GM12873 (cell line): ENCODE measurements at regions not wholly inside any gene's neighbourhood (a gene's known extent, or its start where the extent isn't known, plus 50 kb on each side); places are given as distances from the start of the nearest gene placed in this dataset.

Experiments
- TF ChIP-seq, protein P1 (sequence below): IDR thresholded peaks from 2 replicates; pipeline ENCODE4 v1.5.1; 2012; ENCODE audit warnings: low read depth, mild to moderate bottlenecking, moderate library complexity, low read length, control low read depth; ENCODE audit not compliant: insufficient read depth; ENCODE audit errors: missing control alignments

DNA sequence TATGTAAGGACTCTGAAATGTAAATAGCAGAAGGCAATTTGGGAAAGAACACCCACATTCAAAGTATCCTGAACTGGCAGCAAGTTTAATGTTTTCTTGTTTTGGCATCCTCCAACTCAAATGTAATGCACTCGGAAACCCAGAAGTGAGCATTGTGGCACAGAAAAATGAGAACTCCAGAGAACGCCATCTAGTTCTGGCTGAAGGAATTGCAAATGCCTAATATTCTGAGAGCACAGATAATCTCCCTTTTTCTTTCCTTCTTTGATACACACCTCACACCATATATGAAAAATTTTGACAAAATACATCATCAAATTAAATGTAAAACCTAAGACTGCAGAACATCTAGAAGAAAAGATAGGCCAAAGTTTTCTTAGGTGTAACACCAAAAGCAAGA lies 52.1 kb downstream of the PWWP3B start:
- TF ChIP-seq, protein P1, sequence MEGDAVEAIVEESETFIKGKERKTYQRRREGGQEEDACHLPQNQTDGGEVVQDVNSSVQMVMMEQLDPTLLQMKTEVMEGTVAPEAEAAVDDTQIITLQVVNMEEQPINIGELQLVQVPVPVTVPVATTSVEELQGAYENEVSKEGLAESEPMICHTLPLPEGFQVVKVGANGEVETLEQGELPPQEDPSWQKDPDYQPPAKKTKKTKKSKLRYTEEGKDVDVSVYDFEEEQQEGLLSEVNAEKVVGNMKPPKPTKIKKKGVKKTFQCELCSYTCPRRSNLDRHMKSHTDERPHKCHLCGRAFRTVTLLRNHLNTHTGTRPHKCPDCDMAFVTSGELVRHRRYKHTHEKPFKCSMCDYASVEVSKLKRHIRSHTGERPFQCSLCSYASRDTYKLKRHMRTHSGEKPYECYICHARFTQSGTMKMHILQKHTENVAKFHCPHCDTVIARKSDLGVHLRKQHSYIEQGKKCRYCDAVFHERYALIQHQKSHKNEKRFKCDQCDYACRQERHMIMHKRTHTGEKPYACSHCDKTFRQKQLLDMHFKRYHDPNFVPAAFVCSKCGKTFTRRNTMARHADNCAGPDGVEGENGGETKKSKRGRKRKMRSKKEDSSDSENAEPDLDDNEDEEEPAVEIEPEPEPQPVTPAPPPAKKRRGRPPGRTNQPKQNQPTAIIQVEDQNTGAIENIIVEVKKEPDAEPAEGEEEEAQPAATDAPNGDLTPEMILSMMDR = peak; percentile 42

DNA sequence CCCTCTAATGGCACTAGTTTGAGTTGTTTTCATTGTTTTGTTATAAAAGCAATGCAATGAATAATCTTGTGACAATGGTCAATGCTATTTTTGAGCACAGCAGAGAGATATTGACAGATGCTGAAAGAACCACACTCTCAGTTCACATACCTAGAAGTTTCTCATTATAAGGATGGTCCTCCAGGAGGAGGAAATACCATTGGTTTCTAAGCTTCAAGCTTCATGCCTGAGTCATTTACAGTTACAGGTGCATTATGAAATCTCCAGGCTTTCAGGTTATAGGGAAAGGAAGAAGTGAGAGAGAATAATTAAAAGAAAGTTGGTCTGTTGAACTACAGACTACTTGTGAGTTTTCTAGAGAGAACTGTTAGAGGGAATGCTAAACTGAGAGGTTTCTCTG lies 75.3 kb downstream of the PWWP3B start:
- TF ChIP-seq, protein P1 = no peak

- TF ChIP-seq, protein P1 = no peak
Measured at GRCh38 chrX:106246511-106246910, 78.4 kb downstream of the PWWP3B start.

DNA sequence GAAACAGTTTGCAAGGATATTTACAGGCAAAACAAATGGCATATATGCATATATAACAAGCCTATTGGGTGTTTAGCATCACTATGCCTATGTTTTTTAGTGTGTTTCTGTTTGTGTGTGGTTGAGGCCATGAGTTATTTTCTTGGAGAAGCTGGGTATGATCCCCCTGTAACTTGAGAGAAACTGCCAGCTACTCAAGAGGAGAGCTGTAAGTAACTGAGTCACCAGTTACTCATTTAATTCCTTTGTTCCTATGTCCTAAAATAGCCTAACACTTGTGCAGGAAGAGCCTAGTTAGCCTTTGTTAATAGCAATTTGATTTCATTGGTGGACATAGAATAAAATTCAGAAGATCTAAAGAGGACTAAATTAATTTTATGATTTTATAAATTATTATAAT lies 79.1 kb downstream of the PWWP3B start:
- TF ChIP-seq, protein P1 = no peak

DNA sequence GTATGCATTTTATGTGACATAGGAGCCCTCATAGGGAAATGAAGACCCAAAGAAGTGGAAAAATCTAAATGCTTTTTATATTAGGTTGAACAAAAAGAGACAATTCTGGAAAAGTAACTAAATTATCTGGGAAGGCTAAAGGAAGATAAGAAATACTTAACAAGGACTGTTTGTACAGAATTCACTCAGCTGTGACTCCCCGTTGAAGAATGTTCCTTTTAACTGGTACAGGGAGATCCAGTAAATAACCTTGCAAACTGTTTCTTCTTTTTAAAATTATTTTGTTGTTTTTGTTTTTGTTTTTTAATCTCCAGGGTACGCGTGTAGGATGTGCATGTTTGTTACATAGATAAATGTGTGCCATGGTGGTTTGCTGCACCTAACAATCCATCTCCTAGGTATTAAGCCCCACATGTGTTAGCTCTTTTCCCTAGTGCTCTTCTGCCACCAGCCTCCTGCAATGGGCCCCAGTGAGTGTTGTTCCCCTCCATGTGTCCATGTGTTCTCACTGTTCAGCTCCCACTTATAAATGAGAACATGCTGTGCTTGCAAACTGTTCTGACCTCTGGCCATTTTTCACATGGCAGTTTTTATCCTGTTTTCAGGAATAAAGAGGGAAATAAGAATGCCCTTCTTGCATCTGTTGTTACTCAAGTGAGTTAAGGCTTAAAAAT lies 81.7 kb downstream of the PWWP3B start:
- TF ChIP-seq, protein P1 = no peak

- TF ChIP-seq, protein P1 = no peak
Measured at GRCh38 chrX:106263817-106264216, 95.7 kb downstream of the PWWP3B start.

- TF ChIP-seq, protein P1 = no peak
Measured at GRCh38 chrX:106278951-106279350, 110.8 kb downstream of the PWWP3B start.

GRCh38 chrX:106281383-106281782 lies 113.3 kb downstream of the PWWP3B start:
- TF ChIP-seq, protein P1 = no peak
